ENCODE measurements at regions not wholly inside any gene's neighbourhood (a gene's known extent, or its start where the extent isn't known, plus 50 kb on each side); places are given as distances from the start of the nearest gene placed in this dataset.
"Not testable (repeated sequence)": the region's sequence is repeated elsewhere in the genome, so short reads cannot be mapped to it uniquely, and the experiment has no call there.

DNA sequence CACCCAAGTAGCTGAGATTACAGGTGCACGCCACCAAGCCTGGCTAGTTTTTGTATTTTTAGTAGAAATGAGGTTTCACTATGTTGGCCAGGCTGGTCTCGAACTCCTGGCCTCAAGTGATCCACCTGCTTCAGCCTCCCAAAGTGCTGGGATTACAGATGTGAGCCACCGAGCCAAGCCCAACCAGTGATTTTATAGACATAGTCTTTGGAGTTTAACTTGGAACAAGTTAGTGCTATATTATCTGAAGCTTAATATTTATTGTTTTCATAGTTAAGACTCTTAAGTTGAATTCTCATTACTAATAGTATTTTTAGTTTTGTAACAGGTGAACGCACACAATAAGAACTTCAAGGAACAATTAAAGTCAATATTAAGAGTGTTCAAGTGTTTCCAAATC lies 122.1 kb downstream of the SPAG6 start:
- not testable (repeated sequence) for H3K9me3 ChIP-seq (ENCODE audit: low read depth); H3K27ac Mint-ChIP-seq; H4K20me1 ChIP-seq (ENCODE audit: low read depth); H3K79me2 ChIP-seq (ENCODE audit: low read depth); H3K4me1 ChIP-seq; H3K27ac ChIP-seq; H3K36me3 ChIP-seq; H3K4me2 ChIP-seq; DNase-seq (ENCODE audit: low spot score); H3K9me3 Mint-ChIP-seq; H3K4me3 ChIP-seq; H3F3A ChIP-seq (ENCODE audit: low read depth); H3K4me3 Mint-ChIP-seq; H3K36me3 Mint-ChIP-seq; H2AFZ ChIP-seq (replicated peaks); H3K9ac ChIP-seq; H3K27me3 Mint-ChIP-seq (ENCODE audit: insufficient read depth, low read depth)
- H3K4me1 Mint-ChIP-seq: peaks cover 40% of the 10 kb centered on the region
- peaks cover 34% of the 10 kb centered on the region for H3K27me3 ChIP-seq

DNA sequence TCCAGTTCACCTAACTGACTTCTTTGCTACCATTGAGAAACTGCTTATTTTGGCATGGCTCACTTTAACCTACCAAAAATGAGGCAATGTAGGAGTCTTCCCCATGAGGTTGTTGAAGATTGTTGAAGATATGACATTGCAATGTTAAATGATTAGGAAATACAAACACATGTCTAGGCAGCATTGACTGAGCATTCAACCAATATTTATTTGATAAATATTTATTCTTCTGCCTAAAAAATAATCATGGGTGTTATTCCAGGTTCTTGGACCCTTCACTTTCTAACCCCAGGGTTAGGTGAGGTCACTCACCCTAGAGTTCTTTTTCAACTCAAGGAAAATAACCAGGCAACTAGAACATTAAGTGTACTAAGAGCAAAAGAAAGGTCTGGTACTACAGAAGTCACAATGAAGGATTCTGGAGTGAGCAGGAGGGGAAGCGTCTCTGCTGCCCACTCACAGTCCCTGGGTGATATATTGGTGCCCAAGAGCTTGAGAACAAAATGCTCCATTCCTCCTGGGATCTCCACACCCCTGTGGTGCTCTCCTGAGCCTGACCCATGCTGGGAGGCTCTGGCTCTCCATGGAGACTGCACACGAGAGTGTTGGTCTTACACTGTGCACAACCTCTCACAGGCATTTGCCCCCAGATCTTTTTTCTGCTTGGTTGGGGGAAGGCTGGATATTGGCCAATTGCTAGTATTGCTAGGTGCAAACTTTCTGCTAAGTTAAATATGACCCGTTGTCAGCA lies 123.4 kb downstream of the SPAG6 start:
- DNase-seq (ENCODE audit: low spot score): no peak
- Histone ChIP-seq H2AFZ (replicated peaks) (no peak overlapping the region), H3K27ac (no peak overlapping the region), H3K4me1 (no peaks in the 10 kb centered on the region), H3K9me3 (ENCODE audit: low read depth) (no peaks in the 10 kb centered on the region), H3K79me2 (ENCODE audit: low read depth) (no peaks in the 10 kb centered on the region), H3K4me3 (no peak overlapping the region), H3K9ac (no peak overlapping the region), H3K36me3 (no peaks in the 10 kb centered on the region), H3F3A (ENCODE audit: low read depth) (no peaks in the 10 kb centered on the region), H3K27me3 (peaks cover 47% of the 10 kb centered on the region), H3K4me2 (no peak overlapping the region), H4K20me1 (ENCODE audit: low read depth) (no peaks in the 10 kb centered on the region)
- TF ChIP-seq, protein P1, sequence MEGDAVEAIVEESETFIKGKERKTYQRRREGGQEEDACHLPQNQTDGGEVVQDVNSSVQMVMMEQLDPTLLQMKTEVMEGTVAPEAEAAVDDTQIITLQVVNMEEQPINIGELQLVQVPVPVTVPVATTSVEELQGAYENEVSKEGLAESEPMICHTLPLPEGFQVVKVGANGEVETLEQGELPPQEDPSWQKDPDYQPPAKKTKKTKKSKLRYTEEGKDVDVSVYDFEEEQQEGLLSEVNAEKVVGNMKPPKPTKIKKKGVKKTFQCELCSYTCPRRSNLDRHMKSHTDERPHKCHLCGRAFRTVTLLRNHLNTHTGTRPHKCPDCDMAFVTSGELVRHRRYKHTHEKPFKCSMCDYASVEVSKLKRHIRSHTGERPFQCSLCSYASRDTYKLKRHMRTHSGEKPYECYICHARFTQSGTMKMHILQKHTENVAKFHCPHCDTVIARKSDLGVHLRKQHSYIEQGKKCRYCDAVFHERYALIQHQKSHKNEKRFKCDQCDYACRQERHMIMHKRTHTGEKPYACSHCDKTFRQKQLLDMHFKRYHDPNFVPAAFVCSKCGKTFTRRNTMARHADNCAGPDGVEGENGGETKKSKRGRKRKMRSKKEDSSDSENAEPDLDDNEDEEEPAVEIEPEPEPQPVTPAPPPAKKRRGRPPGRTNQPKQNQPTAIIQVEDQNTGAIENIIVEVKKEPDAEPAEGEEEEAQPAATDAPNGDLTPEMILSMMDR (IDR thresholded peaks at IDR 0.05): no peak
- no peak for TF ChIP-seq EZH2 (IDR thresholded peaks at IDR 0.05)
- no peak for TF ChIP-seq EZH2phosphoT487 (IDR thresholded peaks at IDR 0.05)
- H3K27me3 Mint-ChIP-seq (ENCODE audit: insufficient read depth, low read depth): peaks cover 12% of the 10 kb centered on the region
- H3K4me1 Mint-ChIP-seq: peaks cover 35% of the 10 kb centered on the region
- H3K9me3 Mint-ChIP-seq: no peaks in the 10 kb centered on the region
- no peaks in the 10 kb centered on the region for H3K36me3 Mint-ChIP-seq
- H3K4me3 Mint-ChIP-seq: no peak overlapping the region
- H3K27ac Mint-ChIP-seq: no peak overlapping the region

DNA sequence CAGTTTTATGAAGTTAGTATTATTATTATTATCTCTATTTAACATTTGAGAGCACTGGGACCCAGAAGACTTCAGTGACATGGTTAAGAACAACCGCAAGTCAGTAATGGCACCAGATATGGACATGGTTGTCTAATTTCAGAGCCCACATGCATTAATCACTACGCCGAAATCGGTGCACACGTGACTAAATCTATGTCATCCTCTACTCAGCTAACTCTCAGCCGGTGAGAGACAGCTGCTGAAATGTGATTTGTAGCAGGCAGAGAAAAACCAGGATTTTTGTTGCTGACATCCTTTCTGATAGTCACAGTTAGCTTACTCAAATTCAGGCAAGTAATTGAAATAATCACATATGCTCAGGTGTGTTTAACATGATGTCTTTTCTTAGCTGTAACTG lies 127.7 kb downstream of the SPAG6 start:
- Histone ChIP-seq H3K4me2 (no peak overlapping the region), H2AFZ (replicated peaks) (no peak overlapping the region), H3K9ac (no peak overlapping the region), H3K4me1 (peaks cover 9% of the 10 kb centered on the region), H3K36me3 (no peaks in the 10 kb centered on the region), H3K79me2 (ENCODE audit: low read depth) (no peaks in the 10 kb centered on the region), H3F3A (ENCODE audit: low read depth) (peaks cover 15% of the 10 kb centered on the region), H4K20me1 (ENCODE audit: low read depth) (peaks cover 10% of the 10 kb centered on the region), H3K27ac (no peak overlapping the region), H3K4me3 (no peak overlapping the region), H3K27me3 (peaks cover 90% of the 10 kb centered on the region), H3K9me3 (ENCODE audit: low read depth) (no peaks in the 10 kb centered on the region)
- Mint-ChIP-seq H3K4me3 (no peak overlapping the region), H3K9me3 (no peaks in the 10 kb centered on the region), H3K27ac (no peak overlapping the region), H3K36me3 (no peaks in the 10 kb centered on the region), H3K27me3 (ENCODE audit: insufficient read depth, low read depth) (peaks cover 31% of the 10 kb centered on the region), H3K4me1 (peaks cover 27% of the 10 kb centered on the region)
- DNase-seq (ENCODE audit: low spot score): no peak
- no peak for TF ChIP-seq EZH2 (IDR thresholded peaks at IDR 0.05)
- TF ChIP-seq EZH2phosphoT487 (IDR thresholded peaks at IDR 0.05): no peak
- TF ChIP-seq, protein P1 (IDR thresholded peaks at IDR 0.05): no peak

- Histone ChIP-seq H3K27ac (no peak overlapping the region), H2AFZ (replicated peaks) (no peak overlapping the region), H3F3A (ENCODE audit: low read depth) (peaks cover 15% of the 10 kb centered on the region), H3K4me2 (no peak overlapping the region), H3K9me3 (ENCODE audit: low read depth) (no peaks in the 10 kb centered on the region), H4K20me1 (ENCODE audit: low read depth) (peaks cover 10% of the 10 kb centered on the region), H3K79me2 (ENCODE audit: low read depth) (no peaks in the 10 kb centered on the region), H3K4me3 (no peak overlapping the region), H3K36me3 (no peaks in the 10 kb centered on the region), H3K9ac (no peak overlapping the region), H3K27me3 (peaks cover 94% of the 10 kb centered on the region), H3K4me1 (peaks cover 9% of the 10 kb centered on the region)
- Mint-ChIP-seq H3K9me3 (no peaks in the 10 kb centered on the region), H3K36me3 (no peaks in the 10 kb centered on the region), H3K27me3 (ENCODE audit: insufficient read depth, low read depth) (peaks cover 32% of the 10 kb centered on the region), H3K27ac (no peak overlapping the region), H3K4me3 (no peak overlapping the region), H3K4me1 (peaks cover 28% of the 10 kb centered on the region)
- TF ChIP-seq, protein P1 (IDR thresholded peaks at IDR 0.05): no peak
- TF ChIP-seq EZH2 (IDR thresholded peaks at IDR 0.05) (no peak), EZH2phosphoT487 (IDR thresholded peaks at IDR 0.05) (no peak)
- DNase-seq (ENCODE audit: low spot score): no peak
Observed at GRCh38 chr10:22473459-22473858, 128.2 kb downstream of the SPAG6 start.

All from neural progenitor cell (in vitro differentiated cells).